HuH-7.5 (cell line): ENCODE measurements at regions not wholly inside any gene's neighbourhood (a gene's known extent, or its start where the extent isn't known, plus 50 kb on each side); places are given as distances from the start of the nearest gene placed in this dataset.

Source experiments
- DNase-seq: peaks from one replicate; pipeline ENCODE4 v3.0.0; 2011; ENCODE audit warnings: low spot score

GRCh38 chr5:29811914-29812679 is 1381.4 kb upstream of the CDH6 start:
- DNase-seq = no peak

DNA sequence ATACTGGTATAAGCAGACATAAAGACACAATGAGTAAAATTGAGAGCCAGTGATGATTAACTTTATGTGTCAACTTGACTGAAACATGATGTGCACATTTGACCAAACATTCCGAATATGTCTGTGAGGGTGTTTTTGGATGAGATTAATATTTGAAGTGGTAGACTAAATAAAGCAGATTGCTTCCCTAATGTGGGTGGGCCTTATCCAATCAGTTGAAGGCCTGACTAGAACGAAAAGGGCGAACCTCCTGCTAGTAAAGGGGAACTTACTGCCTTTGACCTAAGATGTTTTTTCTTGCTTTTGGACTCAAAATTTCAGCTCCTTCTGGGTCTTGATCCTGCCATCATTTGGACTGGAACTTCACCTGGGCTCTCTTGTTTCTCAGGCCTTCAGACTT is 1387.7 kb upstream of the CDH6 start:
- DNase-seq = no peak

GRCh38 chr5:29800752-29801151 is 1392.7 kb upstream of the CDH6 start:
- no peak for DNase-seq

DNA sequence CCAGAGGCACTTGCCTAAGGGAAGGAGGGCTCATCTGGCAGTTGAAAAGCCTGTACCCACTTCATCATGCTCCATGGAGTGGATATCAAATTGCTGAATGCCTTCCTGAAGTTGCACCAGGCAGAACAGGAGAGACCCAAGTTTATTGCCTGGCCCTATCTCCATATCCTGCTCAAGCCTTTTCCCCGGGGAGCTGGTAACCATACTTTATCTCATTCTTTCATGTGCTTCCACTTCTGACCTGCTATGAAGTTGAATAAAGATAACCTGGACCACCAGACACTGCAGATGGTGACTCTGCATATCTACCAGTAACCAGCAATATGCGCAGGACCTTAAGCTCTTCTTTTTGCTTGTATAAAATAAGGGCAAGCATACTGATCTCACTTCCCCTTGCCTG is 1397.5 kb upstream of the CDH6 start:
- DNase-seq = no peak

DNA sequence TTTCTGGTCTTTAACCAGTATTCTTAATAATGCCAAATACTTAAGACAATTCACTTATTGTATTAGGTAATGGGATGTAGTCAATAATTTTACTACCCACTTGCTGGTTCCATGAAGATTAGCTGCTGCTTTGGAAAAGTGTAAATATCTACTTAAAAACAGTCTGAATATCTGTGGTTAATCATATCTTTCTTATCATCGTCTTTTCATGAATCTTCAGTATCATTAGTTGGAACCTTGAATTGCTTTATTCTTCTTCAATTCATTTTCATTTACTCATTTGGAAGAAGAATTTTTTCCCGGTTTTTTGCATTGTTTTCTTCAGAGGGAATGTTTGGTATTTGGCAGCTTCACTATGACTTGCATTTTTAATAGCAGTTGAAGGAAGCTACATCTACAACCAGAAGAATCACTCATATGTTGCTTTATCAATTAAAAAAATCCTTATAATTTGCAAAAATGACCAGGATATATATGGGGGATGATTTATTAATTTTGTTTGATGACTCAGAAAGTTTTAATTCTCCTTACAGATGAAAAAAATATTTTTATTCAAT is 1398.3 kb upstream of the CDH6 start:
- no peak for DNase-seq

DNA sequence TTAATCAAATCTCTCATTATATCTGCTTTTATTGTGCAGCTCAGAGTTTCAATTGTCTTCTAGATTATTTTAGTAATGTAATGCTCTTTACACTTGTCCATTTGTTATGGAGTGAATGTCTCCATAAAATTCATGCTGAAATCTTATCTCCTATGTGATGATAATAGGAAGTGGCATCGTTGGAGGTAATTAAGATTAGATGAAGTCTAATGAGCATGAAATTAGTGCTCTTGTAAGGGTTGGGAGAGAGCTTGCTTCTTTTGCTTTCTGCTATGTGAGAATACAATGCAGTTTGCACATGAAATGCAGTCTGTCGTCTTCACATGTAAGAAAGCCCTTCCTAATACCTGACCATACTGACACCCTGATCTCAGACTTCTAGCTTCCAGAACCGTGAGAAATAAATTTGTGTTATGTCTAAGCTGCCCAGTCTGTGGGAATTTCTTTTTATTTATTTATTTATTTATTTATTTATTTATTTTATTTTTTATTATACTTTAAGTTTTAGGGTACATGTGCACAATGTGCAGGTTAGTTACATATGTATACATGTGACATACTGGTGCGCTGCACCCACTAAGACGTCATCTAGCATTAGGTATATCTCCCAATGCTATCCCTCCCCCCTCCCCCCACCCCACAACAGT is 1399.2 kb upstream of the CDH6 start:
- DNase-seq = no peak

- no peak for DNase-seq
Observed at GRCh38 chr5:29790281-29790680, 1403.2 kb upstream of the CDH6 start.

DNA sequence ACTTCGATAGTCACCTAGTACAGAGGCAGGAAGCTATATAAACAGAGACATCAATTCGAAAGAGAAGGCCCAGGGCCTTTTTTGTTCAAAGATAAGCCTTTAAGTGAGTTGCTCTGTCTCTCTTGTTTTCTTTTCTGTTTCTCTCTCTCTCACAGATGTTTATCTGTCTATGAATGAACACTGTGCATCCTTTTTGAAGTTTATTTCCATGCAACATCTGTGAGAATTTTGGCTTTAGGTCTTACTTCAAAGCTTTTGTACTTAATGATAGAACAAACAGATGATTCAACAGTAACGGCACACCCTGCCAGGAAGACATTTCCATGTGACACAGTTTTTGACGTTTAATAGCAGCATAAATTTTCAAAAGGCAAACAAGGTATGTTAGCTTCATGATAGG is 1413.1 kb upstream of the CDH6 start:
- DNase-seq = no peak

- DNase-seq = no peak
Observed at GRCh38 chr5:29779141-29779540, 1414.3 kb upstream of the CDH6 start.

DNA sequence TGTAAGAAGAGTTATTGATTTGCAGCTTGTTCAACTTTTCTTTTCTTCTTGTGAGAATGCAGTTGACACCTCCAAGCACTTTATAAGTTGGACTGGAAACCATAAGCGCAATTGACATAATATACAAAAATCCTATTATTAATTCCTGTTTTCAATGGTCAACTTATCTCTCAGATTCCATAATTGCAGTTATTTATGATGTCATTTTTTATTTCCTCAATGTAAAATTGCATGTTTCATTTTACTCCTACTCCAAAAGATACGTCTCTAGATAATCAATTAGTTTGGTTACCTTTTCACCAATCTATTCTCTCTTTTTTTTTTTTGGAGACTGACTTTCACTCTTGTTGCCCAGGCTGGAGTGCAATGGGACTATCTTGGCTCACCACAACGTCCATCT is 1416.1 kb upstream of the CDH6 start:
- no peak for DNase-seq

DNA sequence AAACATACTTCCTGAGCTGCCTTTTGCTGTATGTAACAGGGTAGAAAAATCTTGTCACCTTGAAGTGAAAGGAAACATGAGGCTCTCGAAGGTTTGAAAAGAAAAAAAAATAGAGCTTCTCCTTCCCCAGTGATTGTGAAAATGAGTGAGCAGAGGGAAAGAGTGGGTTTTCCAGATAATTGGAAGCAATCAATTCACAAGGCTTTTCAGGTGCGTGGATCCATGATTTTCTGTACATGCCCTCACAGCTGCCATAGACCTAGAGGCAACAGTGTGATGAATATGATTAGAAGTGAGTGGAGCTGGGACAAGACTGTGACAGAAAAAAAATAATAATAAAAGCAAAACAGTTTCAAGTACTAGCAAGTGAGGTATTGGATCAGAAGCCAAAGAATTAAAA is 1422.5 kb upstream of the CDH6 start:
- no peak for DNase-seq

DNA sequence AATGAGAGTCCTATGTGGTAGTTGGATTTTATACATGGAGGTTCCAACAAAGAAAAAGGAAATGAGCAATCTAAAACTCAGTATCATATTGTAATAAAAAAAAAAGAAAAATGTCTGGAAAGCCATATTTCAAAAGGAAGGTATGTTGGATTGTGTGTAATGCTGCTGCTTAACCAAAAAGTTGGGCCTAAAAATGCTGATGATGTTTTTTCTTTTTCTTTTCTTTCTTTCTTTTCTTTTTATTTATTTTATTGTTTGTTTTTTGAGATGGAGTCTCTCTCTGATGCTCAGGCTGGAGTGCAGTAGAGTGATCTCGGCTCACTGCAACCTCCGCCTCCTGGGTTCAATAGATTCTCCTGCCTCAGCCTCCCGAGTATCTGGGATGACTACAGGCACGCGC is 1424.0 kb upstream of the CDH6 start:
- no peak for DNase-seq

- peak; percentile 5 for DNase-seq
Observed at GRCh38 chr5:29758986-29759421, 1434.5 kb upstream of the CDH6 start.

DNA sequence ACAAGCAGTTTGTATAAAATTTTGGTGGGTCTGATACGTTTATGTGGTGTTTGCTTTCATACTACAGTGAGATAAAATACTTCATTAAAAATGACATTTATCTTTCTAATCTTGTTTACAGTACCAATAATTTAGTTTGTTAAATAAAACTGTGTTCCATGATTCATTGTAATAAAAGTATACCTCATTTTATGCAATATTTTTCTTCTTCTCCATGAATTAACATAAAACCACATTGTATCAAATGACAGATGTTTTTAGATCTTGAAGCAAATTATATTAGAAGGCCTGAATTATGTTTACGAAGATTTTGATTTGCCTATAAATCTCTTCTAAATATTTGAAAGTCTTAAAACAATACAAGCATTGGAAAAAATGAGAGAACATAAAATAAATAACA is 1443.0 kb upstream of the CDH6 start:
- no peak for DNase-seq

DNA sequence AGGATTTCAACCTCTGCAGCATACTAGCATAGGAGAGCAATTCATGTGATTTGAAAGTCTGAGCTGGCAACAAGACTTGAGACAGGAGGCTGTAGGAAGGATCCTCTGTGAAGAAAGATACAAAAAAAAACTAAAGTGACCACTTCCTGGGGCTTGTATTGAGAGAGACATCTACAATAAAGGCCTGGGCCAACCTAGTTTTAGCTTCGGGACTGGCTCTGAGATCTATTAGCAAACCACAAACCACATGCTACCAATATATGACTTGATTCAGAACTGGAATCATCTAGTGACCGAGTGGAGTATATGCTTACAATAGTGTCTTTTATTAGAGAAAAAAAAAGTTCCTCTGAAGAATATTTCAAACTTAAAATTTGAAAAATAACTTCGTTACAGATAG is 1448.9 kb upstream of the CDH6 start:
- DNase-seq = no peak

DNA sequence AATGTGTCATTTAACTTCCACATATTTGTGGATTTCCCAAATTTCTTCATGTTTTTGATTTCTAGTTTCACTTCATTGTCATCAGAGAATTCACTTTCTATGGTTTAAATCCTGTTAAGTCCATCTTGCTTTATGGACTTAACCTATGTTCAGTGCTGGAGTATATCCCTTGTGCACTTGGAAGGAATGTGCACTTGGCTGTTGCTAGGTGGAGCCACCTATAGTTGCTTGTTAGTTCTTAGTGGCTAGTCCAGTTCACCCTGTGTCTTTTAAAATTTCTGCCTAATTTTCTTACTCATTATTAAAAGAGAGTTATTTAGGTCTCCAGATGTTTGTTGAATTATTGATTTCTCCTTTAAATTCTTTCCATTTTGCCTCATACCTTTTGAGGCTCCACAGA is 1472.5 kb upstream of the CDH6 start:
- DNase-seq = no peak

- DNase-seq = no peak
Observed at GRCh38 chr5:29719171-29719570, 1474.3 kb upstream of the CDH6 start.

GRCh38 chr5:29715167-29715566 is 1478.3 kb upstream of the CDH6 start:
- DNase-seq = no peak

DNA sequence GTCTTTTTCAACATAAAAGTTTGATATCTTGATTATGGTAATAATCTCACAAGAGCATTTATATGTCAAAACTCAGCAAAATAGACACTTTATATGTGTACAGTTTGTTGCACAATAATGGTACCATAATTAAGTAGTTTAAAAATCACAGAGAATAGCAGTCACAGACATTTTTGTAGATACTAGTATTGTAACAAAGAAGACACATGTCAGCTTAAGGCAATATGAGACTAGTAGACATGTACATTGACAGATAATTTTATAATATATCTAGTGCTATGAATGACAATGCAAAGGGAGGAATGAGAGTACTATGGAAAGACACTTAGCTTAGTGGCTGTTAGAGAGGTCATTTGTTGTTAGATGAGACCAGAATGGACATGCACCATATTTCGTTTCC is 1490.6 kb upstream of the CDH6 start:
- no peak for DNase-seq

- DNase-seq = no peak
Observed at GRCh38 chr5:29701600-29701999, 1491.9 kb upstream of the CDH6 start.

DNA sequence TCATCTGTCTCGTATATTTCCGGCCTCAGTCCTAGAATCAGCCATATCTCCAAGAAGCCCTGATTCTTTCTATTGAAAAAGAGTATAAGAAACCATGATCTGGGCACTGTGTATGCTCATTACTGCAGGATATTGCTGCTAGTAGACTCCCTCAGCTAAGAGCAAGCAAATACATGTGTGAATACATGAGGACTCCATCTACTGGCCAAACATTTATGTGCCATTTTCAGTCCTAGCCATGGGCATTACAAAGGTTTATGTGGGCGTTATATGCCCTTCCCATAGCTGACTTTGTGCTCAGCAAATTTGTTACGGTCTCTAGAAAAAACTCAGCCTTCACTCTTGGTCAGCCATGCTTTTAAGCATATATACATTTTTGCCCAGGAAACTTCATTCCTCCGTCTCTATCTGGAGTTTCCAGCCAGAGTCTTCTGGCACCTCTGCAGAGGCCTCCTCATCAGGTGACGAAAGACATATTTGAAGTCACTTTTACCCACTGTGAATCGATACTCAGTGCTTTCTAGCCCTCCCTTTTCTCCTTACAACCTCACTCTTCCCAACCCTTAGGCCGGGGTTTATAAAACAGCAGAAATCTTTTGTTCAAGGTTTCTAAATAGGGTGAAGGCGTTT is 1495.6 kb upstream of the CDH6 start:
- peak; percentile 8 for DNase-seq

- DNase-seq = no peak
Observed at GRCh38 chr5:29697278-29697677, 1496.2 kb upstream of the CDH6 start.

DNA sequence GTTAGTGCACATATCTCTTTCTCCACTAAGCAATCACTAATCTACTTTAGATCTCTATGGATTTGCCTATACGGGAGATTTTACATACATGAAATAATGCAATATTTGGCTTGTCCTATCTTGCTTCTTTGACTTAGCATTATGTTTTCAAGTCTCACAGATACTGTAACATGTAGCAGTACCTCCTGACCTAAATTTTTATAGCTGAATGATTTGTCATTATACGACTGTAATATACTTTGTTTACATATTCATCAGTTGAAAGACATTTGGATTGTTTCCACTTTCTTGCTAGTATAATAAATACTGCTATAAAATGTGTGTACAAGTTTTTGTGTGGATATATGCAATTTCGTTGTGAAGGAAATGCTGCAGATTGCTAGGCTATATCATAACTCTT is 1520.8 kb upstream of the CDH6 start:
- no peak for DNase-seq
